IPS-18a (cell line): ENCODE measurements at regions not wholly inside any gene's neighbourhood (a gene's known extent, or its start where the extent isn't known, plus 50 kb on each side); places are given as distances from the start of the nearest gene placed in this dataset.
"Not testable (repeated sequence)": the region's sequence is repeated elsewhere in the genome, so short reads cannot be mapped to it uniquely, and the experiment has no call there.

Experiments
- H3K27ac ChIP-seq: one replicate; pipeline ENCODE4 v1.5.1; 2013; ENCODE audit warnings: low read length
- H3K27me3 ChIP-seq: one replicate; pipeline ENCODE4 v1.6.1; 2013; ENCODE audit warnings: mild to moderate bottlenecking, low read length; ENCODE audit not compliant: control insufficient read depth, insufficient read depth
- H3K36me3 ChIP-seq: one replicate; pipeline ENCODE4 v1.6.1; 2013; ENCODE audit warnings: low read depth, low read length; ENCODE audit not compliant: control insufficient read depth
- H3K4me1 ChIP-seq: one replicate; pipeline ENCODE4 v1.6.1; 2013; ENCODE audit warnings: low read depth, low read length; ENCODE audit not compliant: control insufficient read depth
- H3K4me3 ChIP-seq: one replicate; pipeline ENCODE4 v1.5.1; 2013; ENCODE audit warnings: low read length
- H3K9ac ChIP-seq: one replicate; pipeline ENCODE4 v1.6.1; 2013; ENCODE audit warnings: mild to moderate bottlenecking, low read length, moderate library complexity
- H3K9me3 ChIP-seq: one replicate; pipeline ENCODE4 v1.6.1; 2013; ENCODE audit warnings: low read depth, low read length; ENCODE audit not compliant: control insufficient read depth

GRCh38 chr7:4527988-4528636 is 154.0 kb upstream of the FOXK1 start:
- Histone ChIP-seq H3K9me3 (no peaks in the 10 kb centered on the region), H3K9ac (no peak overlapping the region), H3K4me3 (no peak overlapping the region), H3K27ac (no peak overlapping the region), H3K36me3 (no peaks in the 10 kb centered on the region), H3K27me3 (no peaks in the 10 kb centered on the region), H3K4me1 (peaks cover 4% of the 10 kb centered on the region)

GRCh38 chr7:4531236-4531635 is 150.9 kb upstream of the FOXK1 start:
- no peak overlapping the region for H3K27ac ChIP-seq

GRCh38 chr7:4533339-4533738 is 148.8 kb upstream of the FOXK1 start:
- H3K27me3 ChIP-seq, H3K9me3 ChIP-seq, H3K4me1 ChIP-seq, H3K27ac ChIP-seq, H3K36me3 ChIP-seq, H3K4me3 ChIP-seq, H3K9ac ChIP-seq: not testable (repeated sequence)

More at GRCh38 chr7:4531236-4531635, 150.9 kb upstream of the FOXK1 start:
- Histone ChIP-seq H3K4me1 (peaks cover 4% of the 10 kb centered on the region), H3K9ac (peak overlapping the region; percentile 34), H3K4me3 (no peak overlapping the region), H3K9me3 (no peaks in the 10 kb centered on the region), H3K36me3 (no peaks in the 10 kb centered on the region), H3K27me3 (no peaks in the 10 kb centered on the region)

- Histone ChIP-seq H3K27me3 (no peaks in the 10 kb centered on the region), H3K36me3 (no peaks in the 10 kb centered on the region), H3K27ac (no peak overlapping the region), H3K4me1 (no peaks in the 10 kb centered on the region), H3K9me3 (no peaks in the 10 kb centered on the region), H3K4me3 (no peak overlapping the region), H3K9ac (no peak overlapping the region)
Observed at GRCh38 chr7:4549681-4550080, 132.4 kb upstream of the FOXK1 start.

- Histone ChIP-seq H3K27me3 (no peaks in the 10 kb centered on the region), H3K4me1 (no peaks in the 10 kb centered on the region), H3K36me3 (no peaks in the 10 kb centered on the region), H3K27ac (no peak overlapping the region), H3K9ac (no peak overlapping the region), H3K4me3 (no peak overlapping the region), H3K9me3 (no peaks in the 10 kb centered on the region)
Observed at GRCh38 chr7:4550117-4550516, 132.0 kb upstream of the FOXK1 start.

- H3K36me3 ChIP-seq, result no peaks in the 10 kb centered on the region
- no peak overlapping the region for H3K9ac ChIP-seq
- no peak overlapping the region for H3K4me3 ChIP-seq
- no peaks in the 10 kb centered on the region for H3K4me1 ChIP-seq
- H3K9me3 ChIP-seq, result no peaks in the 10 kb centered on the region
- H3K27ac ChIP-seq, result no peak overlapping the region
- H3K27me3 ChIP-seq, result no peaks in the 10 kb centered on the region
Observed at GRCh38 chr7:4552985-4553384, 129.1 kb upstream of the FOXK1 start.

- no peak overlapping the region for H3K27ac ChIP-seq
- H3K4me3 ChIP-seq, result no peak overlapping the region
- H3K36me3 ChIP-seq, result no peaks in the 10 kb centered on the region
- no peak overlapping the region for H3K9ac ChIP-seq
- no peaks in the 10 kb centered on the region for H3K27me3 ChIP-seq
- H3K4me1 ChIP-seq, result no peaks in the 10 kb centered on the region
- H3K9me3 ChIP-seq, result no peaks in the 10 kb centered on the region
Observed at GRCh38 chr7:4556868-4557793, 125.0 kb upstream of the FOXK1 start.

- H3K36me3 ChIP-seq, result no peaks in the 10 kb centered on the region
- H3K27me3 ChIP-seq, result no peaks in the 10 kb centered on the region
- no peak overlapping the region for H3K9ac ChIP-seq
- no peak overlapping the region for H3K4me3 ChIP-seq
- H3K4me1 ChIP-seq, result no peaks in the 10 kb centered on the region
- H3K27ac ChIP-seq, result no peak overlapping the region
- no peaks in the 10 kb centered on the region for H3K9me3 ChIP-seq
Observed at GRCh38 chr7:4561795-4562194, 120.3 kb upstream of the FOXK1 start.

- Histone ChIP-seq H3K4me1 (no peaks in the 10 kb centered on the region), H3K27ac (no peak overlapping the region), H3K36me3 (no peaks in the 10 kb centered on the region), H3K9ac (no peak overlapping the region), H3K9me3 (no peaks in the 10 kb centered on the region), H3K27me3 (no peaks in the 10 kb centered on the region), H3K4me3 (no peak overlapping the region)
Observed at GRCh38 chr7:4566714-4567113, 115.4 kb upstream of the FOXK1 start.

- Histone ChIP-seq H3K9ac (no peak overlapping the region), H3K27me3 (no peaks in the 10 kb centered on the region), H3K36me3 (no peaks in the 10 kb centered on the region), H3K9me3 (no peaks in the 10 kb centered on the region), H3K27ac (no peak overlapping the region), H3K4me3 (no peak overlapping the region), H3K4me1 (no peaks in the 10 kb centered on the region)
Observed at GRCh38 chr7:4574851-4575250, 107.2 kb upstream of the FOXK1 start.

GRCh38 chr7:4575254-4575653 is 106.8 kb upstream of the FOXK1 start:
- Histone ChIP-seq H3K27me3 (no peaks in the 10 kb centered on the region), H3K4me1 (no peaks in the 10 kb centered on the region), H3K9ac (no peak overlapping the region), H3K4me3 (no peak overlapping the region), H3K36me3 (no peaks in the 10 kb centered on the region), H3K27ac (no peak overlapping the region), H3K9me3 (no peaks in the 10 kb centered on the region)
